ENCODE measurements at regions not wholly inside any gene's neighbourhood (a gene's known extent, or its start where the extent isn't known, plus 50 kb on each side); places are given as distances from the start of the nearest gene placed in this dataset.

DNA sequence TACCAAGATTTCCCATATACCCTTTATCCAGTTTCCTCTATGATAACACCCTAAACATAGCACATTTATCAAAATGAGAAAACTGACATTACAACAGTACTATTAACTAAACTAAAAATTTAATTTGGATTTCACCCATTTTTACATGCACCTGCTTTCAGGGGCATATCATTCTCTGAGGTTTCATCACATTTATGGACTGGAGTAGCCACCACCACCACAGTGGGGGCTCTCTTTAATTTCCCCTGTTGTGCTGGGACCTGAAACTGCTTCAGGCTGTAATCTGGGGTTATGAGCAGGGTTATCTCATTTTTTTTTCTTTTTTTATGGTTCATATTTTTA lies 637.9 kb upstream of the DPP6 start:
- TF ChIP-seq CTCF (IDR thresholded peaks at IDR 0.05): no peak
- TF ChIP-seq POLR2AphosphoS5 (IDR thresholded peaks at IDR 0.05): no peak
- no peak for TF ChIP-seq POLR2A (IDR thresholded peaks at IDR 0.05)
